PFSK-1 (cell line): ENCODE measurements at regions not wholly inside any gene's neighbourhood (a gene's known extent, or its start where the extent isn't known, plus 50 kb on each side); places are given as distances from the start of the nearest gene placed in this dataset.

Experiments used
- POLR2AphosphoS5 ChIP-seq: IDR thresholded peaks from 2 replicates; pipeline ENCODE4 v1.6.1; 2012; ENCODE audit warnings: low read depth, mild to moderate bottlenecking, control low read depth, low read length, moderate library complexity
- REST ChIP-seq, 2 experiments: IDR thresholded peaks; 2 replicates each; pipeline versions ENCODE4 v1.6.1 to v1.8.0; 2011 to 2012; ENCODE audit warnings: low read depth in 2 of 2, low read length in 2 of 2, control low read depth in 1 of 2, inconsistent platforms in 1 of 2, mild to moderate bottlenecking in 1 of 2, moderate library complexity in 1 of 2; ENCODE audit not compliant: insufficient read depth in 1 of 2
- TAF1 ChIP-seq: IDR thresholded peaks from 2 replicates; pipeline ENCODE4 v1.6.1; 2012; ENCODE audit warnings: low read length, control low read depth, borderline replicate concordance; ENCODE audit not compliant: insufficient read depth

- TF ChIP-seq REST (IDR thresholded peaks at IDR 0.05; ENCODE audit: insufficient read depth in 1 of 2, low read depth in 2 of 2, low read length in 2 of 2) (no peak), POLR2AphosphoS5 (no peak), TAF1 (no peak)
These were observed 175.0 kb upstream of the HMCN1 start for GRCh38 chr1:185559151-185559550.
